Stimulated activated CD8-positive, alpha-beta memory T cell treated with anti-CD3 and anti-CD28 coated beads, Interleukin-12 subunit alpha, Interleukin-12 subunit beta, amount 100 ng/mL, for 4 hours (primary cell): ENCODE measurements at regions not wholly inside any gene's neighbourhood (a gene's known extent, or its start where the extent isn't known, plus 50 kb on each side); places are given as distances from the start of the nearest gene placed in this dataset.

Experiments used
- DNase-seq: peaks from one replicate; pipeline ENCODE4 v3.0.0-alpha.2; 2020; ENCODE audit warnings: low read depth

DNA sequence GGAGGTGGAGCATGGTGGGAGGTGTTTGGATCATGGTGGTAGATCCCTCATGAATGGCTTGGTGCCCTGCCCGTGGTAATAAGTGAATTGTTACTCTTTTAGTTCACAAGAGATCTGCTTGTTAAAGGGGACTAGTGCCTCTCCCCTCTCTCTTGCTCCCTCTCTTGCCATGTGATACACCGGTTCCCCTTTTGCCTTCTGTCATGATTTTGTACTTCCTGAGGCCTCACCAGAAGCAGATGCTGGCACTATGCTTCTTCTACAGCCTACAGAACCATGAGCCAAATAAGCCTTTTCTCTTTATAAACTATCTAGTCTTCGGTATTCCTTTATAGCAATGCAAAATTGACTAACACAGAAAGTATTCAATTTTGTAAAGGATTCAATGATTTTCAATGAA lies 817.1 kb downstream of the TLR4 start:
- DNase-seq = no peak

DNA sequence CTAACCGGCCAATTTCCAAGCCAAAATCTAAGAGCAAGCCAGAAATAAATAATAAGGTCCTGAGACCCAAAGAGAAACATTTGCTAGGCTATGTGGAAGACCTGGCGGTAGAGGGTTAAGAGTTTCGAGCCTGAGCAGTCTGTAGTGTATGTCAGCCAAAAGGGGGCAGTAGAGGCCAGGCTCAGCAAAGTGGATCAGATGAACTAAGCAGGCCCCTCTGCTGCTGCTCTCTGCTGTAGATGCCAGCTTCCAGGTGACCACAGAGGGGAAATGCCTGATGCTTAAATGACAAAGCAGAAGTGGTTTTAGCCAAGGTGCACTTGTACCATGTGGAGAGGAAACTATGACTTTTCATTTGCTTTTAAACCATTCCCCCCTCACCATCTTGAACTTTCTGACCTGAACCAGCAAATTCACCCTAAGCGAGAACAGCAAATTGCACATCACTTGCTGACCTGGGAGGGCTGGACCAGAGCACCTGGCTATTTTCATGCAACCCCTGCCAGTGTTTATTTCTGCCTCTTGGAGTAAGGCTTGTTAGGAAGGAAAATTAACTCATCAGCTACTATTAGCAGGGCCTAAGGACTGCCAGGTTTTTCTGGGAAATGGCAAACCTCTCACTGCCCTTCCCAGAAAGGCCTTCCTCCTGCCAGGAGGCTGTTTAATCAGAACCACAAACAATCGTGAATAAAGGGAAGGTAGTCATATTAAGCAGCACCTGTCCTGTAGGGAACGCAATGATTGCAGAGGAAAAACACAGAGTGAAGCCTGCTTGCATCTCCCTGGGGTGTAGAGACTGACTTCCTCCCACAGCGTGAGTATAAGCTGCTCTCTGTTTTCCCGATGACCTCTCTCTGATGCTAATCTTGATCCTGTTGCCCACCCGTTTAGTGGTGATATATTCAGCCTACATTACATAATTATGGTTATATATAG lies 818.2 kb downstream of the TLR4 start:
- no peak for DNase-seq

DNA sequence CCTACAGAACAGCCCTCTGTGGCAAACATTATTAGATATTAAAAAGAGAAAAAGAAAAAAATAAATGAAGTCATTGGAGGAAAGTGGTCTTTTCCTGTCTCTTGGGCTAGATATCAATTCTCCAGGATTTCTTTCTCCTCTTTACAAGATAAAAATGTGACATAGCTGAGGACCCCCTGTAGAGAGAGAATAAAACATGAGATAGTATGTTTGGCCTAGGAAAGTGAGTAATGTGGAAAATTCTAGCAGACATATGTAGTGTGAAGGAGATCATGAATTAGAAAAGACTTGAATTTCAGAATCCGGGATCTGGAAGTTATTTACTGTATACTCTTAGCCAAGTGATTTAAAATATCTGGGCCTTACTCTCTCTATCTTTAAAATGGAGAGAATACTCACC lies 823.1 kb downstream of the TLR4 start:
- DNase-seq = no peak

DNA sequence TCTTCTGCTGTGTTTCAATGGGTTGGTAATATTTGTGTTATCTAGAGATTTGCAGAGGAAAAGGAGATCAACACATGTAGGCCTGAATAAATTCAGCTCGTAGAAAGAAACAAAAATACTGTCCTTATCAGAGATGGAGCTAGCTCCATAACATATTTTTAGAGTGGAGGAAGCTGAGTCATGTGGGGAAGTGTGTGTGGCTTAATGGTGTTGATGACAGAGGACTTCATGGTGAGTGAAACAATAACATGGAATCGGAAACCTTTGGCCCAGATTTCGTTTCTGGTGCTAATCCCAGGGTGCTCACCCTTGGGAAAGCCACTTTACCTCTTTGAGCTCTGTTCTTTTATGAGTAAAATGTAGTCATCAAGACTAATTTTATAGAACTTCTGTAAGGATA lies 825.0 kb downstream of the TLR4 start:
- DNase-seq = no peak

DNA sequence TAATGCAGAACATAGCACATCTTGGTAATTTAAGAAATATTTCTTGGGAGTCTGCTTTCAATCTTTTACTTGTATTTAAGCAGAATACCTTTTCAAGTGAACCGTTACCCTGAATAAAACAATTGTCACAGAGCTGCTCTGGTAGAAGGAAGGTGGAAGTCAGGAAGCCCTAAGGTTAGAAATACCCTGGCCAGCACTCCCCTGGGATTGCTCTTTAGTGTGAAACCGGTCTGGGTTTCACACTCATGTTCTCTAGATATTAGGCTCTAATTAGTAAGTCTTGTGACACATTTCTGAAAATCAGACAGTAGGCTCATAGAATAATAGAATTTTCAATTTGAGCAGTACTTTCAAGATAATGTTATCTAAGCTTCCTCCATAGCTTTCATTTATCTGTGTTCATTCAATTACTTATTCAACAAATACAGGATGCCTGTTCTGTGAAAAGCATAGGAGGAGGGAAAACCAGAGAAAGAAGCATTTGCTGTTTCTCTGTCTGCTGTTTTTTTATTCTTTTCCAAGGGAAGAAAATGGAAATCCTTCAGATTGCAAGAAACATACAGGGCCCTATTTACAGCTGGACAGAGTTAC lies 825.5 kb downstream of the TLR4 start:
- DNase-seq = no peak

DNA sequence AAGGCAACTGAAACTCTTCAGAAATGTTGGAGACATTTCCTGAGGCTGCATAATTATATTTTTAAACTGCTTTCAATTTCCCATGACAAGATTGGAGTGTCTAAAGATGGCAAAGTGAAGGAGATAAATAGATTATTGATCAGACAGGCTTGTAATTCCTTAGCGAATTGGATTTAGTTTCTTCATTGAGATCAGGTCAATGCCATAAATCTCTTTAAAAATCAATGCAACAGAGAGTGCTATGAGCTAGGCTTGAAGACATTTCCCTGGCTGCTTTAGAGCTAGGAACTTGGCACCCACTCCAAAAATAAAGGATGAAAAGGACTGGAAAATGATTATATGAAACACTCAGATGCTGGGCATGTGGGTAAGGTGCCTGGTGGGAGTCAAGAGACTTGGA lies 828.4 kb downstream of the TLR4 start:
- DNase-seq = no peak

DNA sequence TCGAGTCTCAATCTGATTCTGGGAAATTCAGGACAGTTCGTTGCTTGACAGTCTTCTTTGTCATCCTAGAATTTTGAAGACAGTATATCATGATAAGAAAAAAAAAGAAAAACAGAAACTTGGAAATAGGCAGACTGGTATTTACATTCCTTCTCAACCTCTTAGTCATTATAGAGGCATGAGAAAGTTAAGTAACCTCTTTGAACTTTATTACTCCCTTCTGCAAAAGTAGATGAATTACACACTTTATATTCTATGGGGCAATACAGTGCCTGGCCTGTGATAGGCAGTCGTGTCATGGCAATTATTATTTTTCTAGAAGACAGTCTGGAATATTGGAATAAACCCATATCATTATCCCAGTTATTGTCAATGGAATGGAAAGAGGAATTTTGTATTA lies 828.9 kb downstream of the TLR4 start:
- no peak for DNase-seq

DNA sequence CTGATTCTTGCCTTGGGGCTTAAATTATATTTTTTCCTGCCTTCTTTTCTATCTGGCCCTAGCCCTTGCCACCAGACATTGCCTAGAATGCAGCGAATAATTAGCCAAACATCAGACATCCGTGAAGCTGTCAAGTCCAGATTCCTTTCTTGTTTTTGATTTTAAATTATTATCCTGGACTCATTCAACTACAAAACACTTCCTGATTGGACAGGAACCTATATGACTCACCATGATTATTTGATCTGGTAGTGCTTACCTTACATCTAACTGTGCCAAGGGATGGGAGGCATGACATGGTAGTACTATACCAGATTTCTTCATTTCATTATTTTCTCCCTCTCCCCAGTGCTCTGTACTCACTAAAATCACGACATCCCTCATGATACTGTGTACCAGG lies 829.6 kb downstream of the TLR4 start:
- DNase-seq = no peak

DNA sequence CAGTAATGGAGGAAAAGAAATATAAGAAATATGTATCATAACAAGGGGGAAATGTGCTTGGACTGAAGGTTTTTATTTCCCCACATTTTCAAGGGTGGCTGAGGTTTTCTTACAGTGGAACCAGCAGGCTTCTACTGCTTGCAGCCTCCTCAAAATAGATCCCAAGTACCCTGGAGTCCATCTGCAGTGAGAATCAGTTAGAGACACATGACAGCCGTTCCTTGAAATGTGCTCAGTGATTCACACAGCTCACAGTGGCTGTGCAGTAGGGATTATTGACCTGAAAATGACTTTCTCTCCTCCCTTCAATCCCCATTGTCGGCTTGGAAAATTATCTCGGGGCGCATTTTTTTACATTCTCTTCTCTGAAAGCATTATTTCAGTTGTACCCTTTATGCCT lies 832.0 kb downstream of the TLR4 start:
- DNase-seq = no peak

DNA sequence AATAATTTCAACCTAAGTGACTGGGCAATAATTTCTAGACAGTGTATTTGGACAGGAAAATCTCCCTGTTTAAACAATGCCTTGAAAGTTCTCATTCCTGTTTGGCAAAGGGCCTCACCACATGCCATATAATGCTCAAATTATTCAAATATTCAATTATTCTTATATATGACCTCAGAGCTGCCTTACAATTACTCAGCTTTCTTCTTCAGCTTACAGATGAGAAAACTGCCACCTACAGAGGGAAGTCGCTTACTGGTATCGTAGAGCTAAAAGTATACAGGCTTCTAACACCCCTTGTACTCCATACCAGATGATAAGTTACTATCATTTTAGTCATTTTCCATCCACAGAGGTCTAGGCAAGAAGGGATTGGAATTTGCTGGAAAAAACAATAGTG lies 830.3 kb downstream of the BRINP1 start:
- DNase-seq = no peak

DNA sequence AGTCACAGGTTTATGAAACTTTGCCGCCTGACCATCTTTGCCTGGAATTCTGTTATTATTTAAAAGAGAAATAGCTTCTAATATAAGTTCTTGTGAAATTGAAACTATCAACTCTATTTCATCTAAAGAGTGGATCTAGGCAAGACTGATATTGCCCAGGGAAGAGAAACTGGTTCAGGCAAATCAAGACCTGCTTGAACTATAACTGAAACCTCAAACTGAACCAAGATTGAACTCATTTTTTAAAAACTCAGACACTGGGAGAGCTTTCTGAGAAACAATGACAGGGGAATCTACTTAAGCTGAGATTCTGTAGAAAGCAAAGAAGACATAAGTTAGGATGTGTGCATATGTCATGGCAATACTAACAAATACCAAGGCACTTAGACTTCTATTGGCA lies 815.8 kb downstream of the BRINP1 start:
- no peak for DNase-seq

DNA sequence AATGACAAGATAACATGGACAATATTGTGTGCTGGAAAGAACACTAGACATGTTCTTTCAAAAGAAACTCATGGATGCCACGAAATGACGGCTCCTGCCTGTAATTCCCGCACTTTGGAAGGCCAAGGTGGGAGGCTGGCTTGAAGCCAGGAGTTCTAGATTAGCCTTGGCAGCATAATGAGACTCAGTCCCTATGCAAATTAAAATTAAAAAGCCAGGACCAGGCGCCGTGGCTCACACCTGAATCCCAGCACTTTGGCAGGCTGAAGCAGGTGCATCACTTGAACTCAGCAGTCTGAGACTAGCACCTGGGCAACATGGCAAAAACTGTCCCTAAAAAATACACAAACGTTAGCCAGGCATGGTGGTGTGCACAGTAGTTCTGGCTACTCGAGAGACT lies 814.2 kb downstream of the BRINP1 start:
- DNase-seq = no peak

DNA sequence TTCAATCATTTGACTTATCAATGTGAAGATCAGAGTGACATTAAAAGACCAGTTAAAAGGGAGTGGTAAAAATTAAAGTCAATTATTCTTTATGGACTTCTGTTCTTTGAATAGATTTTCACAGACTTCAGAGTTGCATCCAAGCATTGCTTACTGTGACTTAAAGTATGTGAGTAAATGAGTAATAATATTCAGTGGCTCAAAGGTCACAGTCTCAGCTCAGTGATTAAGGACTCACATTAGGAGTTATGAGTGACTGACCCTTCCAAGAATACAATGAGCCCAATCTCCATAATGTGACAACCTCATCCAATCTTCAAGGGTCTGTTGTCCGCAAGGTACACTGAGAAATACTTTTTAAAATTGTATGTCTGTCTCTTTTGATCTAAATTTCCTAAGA lies 811.2 kb downstream of the BRINP1 start:
- no peak for DNase-seq

DNA sequence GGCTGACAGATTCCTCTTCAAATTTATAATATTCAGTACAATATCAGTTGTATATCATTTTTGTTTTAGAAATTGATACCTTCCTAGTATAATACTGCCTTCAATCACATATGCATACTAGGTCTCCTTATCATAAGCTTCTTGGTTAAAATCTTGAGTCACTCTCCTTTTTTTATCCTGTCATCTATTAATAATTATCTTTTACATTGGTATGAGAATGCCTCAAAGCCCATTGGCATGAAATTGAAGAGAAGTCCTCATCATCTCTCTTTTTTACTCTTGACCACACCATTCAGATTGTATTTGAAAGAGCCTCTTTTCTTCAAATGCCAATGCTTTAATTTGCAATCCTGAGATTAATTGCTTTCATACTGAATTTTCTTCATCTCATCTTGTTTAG lies 810.3 kb downstream of the BRINP1 start:
- no peak for DNase-seq

DNA sequence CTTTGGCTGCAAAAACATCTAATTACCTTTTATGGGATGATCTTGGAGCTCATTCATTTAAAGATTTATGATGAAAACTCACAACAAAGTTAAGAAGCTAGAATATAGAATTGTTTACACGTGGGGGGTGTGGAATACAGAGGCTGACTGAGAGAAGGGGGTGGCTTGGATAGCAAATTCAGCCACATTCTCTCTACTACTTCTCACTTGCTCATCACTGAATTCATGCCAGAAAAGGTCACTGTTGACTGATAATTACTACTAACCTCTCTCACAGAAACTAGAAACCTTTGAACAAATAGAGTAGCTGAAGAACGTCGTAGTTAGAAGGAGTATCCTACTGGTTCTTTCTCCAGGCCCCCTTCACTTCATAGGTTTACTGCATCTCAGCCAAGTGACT lies 808.2 kb downstream of the BRINP1 start:
- no peak for DNase-seq

DNA sequence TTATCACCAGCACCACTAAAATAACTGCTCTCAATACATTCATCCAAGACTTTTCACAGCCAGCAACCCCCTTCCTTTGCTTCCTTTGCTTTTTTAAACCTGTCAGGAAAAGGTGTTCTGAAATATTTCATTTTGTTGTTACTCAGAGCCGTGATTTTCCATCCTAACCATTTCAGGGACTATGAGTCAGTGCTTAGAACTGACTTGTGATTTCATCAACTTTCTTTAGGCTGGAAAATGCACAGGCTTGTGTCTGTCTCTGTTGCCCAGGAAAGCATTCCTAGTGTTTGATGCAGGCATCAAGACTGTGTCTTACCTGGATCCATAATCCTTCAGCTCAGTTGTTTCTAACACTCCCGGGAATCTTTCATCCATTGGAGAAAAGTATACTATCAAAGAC lies 805.6 kb downstream of the BRINP1 start:
- DNase-seq = no peak

DNA sequence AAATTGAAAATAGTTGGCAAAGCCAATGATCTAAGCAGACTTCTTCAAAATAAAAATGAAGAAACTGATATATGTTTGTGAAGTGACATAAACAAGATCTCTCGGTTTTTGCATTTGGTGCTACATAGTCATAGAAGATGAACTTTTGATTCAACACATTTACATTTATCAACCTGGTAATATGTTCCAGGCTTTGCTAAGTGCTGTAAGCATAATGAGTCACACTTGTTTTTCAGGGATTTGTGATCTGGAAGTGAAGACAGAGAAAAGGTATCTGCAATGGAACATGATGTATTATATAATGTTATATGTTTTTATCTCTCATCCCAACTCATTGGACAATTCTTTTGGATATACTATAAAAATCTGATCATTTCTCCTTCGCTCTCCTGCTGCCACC lies 801.4 kb downstream of the BRINP1 start:
- DNase-seq = no peak

DNA sequence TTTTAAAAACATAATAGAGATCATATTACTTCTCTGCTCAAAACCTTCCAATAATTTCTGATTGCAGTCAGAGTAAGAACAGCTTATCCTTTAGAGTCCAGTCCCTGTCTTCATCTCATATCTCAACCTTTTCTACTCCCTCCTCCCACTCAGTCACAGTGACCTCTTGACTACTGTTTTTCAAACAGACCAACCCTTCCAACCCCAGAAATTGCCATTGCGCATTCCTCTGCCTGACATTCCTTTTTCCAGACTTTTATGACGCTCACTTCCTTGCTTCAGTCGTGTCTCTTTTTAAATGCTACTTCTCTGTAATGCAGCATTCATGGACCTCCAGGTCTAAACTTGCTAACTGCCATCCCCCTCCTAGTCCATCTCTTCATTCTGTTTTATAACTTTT lies 800.5 kb downstream of the BRINP1 start:
- DNase-seq = no peak

DNA sequence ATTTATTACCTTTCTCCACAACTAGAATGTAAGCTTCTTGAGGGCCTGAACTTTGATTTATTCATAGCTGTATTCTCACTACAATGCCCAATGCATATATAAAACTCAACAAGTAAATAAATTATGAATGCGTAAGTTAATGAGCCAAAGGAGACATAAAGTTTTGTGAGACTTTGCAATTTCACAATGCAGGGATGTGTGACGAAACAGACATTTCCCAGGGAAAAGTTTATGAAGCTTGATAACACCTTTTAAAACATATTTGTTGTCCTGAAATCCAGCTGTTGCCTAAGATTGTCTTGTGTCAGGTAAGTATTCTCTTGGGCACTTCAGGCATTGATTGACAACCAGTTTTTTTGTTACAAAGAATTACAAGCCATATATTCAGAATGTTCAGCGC lies 800.1 kb downstream of the BRINP1 start:
- DNase-seq = no peak

DNA sequence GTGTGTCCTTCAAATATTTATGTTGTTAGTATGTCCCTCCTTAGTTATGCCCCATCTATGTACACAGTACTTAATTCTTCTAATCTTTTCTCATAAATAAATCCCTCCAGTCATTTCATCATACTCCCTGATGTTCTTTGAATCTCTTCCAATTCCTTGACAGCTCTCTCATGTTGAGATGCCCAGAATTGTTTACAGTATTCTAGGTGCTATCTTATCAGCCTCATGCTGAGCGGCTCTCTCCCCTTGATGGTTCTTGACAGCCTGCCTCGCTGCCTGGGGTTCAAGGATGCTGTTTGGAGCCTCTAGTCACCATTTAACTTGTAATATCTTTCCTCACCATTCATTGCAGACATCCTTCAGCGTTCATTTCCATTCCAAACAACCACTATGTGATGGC lies 799.2 kb downstream of the BRINP1 start:
- no peak for DNase-seq

DNA sequence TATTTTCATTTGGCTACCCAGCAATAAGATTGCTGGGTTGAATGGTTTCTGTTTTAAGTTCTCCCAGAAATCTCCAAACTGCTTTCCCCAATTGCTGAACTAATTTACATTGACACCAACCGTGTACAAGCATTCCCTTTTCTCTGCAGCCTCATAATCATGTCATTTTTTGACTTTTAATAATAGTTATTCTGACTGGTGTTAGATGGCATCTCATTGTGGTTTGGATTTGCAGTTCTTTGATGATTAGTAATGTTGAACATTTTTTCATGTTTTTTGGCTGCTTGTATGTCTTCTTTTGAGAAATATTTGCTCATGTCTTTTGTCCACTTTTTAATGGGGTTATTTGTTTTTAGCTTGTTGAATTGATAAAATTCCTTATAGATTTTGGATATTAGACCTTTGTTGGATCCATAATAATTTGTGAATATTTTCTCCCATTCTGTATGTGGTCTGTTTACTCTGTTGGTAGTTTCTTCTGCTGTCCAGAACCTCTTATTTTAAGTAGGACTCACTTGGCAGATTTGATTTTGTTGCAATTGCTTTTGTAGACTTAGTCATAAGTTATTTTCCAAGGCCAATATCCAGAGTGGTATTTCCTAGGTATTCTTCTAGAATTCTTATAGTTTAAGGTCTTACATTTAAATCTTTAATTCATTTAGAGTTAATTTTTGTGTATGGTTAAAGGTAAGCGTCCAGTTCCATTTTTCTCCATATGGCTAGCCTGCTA lies 793.7 kb downstream of the BRINP1 start:
- DNase-seq = no peak

DNA sequence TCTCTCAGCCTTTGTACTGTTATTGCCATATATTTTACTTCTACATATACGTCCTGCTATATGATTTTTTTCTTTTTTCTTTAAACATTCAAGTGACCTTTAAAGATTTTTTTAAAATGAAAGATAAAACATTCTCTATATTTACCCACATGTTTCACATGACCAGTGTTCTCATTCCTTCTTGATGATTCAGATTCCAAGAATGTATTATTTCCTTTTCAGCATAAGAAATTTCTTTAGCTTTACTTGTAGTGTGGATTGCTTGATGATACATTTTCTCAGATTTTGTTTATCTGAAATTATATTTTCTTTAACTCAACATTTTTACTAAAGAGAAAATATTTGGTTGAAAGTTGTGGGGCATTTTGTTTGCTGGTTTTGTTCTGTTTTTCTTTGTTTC lies 792.1 kb downstream of the BRINP1 start:
- no peak for DNase-seq

DNA sequence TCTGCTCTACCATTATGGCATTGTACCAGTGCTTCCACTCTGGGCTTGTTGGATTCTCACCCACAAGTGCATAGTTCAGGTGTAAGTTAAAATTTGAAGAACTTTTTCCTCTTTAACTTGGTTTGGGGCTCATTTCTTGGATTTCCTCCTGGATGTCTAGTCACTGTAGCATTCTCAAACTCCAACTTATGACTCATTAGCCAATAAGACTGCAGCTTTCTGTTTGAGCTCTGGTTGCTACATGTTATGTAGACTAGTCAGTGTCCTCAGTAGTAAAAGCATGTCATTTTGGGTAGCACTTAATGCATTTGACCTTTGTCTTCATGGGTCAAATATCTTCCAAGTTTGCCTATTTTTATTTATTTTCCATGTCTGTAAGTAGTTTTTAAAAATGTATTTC lies 790.8 kb downstream of the BRINP1 start:
- no peak for DNase-seq
